WI38 (cell line): ENCODE measurements at regions not wholly inside any gene's neighbourhood (a gene's known extent, or its start where the extent isn't known, plus 50 kb on each side); places are given as distances from the start of the nearest gene placed in this dataset.

Experiments used
- H3K4me3 ChIP-seq: 2 replicates; pipeline ENCODE4 v1.5.1; 2011; ENCODE audit warnings: low read depth, mild to moderate bottlenecking, control low read depth, low read length
- TF ChIP-seq, protein P1 (sequence below): IDR thresholded peaks from 2 replicates; pipeline ENCODE4 v1.5.1; 2012; ENCODE audit warnings: low read depth, mild to moderate bottlenecking, control low read depth, low read length

DNA sequence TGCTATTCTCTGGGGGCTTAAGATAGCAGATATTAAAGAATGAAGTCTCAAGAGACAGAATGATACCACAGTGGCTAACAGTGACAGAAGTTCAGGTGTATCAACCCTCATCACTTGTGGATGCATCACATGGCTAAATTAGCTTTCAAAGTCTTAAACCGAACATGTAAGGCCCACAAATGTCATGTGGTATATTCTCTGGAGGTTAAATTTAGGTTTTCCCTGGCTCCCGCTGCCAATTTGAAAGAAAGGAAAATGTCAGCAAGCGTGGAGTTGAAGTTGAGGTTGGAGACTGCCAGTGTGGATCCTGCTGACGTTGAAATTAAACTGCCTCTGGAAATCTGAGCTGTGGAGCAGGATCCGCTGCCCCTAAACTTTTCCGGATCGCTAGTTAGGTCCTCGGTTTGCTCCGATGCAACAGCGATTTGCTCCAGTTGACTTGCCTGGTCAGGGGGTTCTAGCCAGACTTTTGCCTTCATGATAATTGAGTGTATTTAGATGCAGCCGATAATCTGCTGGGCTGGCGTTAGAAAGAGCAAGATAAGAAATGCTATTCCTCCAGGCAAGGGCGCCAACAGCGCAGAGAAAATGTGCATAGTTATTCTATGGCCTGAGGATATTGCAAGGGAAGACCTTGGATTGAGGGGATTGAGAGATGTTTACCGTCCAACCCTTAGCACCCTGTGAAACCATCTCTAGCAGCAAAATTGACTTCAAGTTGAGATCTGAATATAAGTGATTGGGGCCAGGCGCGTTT is 443.9 kb downstream of the TMEM114 start:
- no peak overlapping the region for H3K4me3 ChIP-seq
- TF ChIP-seq, protein P1, sequence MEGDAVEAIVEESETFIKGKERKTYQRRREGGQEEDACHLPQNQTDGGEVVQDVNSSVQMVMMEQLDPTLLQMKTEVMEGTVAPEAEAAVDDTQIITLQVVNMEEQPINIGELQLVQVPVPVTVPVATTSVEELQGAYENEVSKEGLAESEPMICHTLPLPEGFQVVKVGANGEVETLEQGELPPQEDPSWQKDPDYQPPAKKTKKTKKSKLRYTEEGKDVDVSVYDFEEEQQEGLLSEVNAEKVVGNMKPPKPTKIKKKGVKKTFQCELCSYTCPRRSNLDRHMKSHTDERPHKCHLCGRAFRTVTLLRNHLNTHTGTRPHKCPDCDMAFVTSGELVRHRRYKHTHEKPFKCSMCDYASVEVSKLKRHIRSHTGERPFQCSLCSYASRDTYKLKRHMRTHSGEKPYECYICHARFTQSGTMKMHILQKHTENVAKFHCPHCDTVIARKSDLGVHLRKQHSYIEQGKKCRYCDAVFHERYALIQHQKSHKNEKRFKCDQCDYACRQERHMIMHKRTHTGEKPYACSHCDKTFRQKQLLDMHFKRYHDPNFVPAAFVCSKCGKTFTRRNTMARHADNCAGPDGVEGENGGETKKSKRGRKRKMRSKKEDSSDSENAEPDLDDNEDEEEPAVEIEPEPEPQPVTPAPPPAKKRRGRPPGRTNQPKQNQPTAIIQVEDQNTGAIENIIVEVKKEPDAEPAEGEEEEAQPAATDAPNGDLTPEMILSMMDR, result no peak

DNA sequence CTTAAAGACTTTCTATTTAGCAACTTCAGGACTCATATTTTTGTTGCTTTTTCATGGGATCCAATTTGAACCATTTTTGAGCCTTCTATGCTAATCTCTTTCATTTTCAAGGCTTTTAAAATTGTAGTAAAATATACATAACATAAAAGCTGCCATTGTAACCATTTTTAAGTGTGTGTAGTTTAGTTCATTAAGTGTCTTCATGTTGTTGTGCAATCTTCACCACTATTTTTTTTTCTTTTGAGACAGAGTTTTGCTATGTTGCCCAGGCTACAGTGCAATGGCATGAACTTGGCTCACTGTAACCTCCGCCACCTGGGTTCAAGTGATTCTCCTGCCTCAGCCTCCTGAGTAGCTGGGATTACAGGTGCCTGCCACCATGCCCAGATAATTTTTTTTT is 451.6 kb downstream of the TMEM114 start:
- TF ChIP-seq, protein P1, result no peak

GRCh38 chr16:8137606-8138005 is 452.7 kb downstream of the TMEM114 start:
- H3K4me3 ChIP-seq, result no peak overlapping the region
- TF ChIP-seq, protein P1, result no peak

More for the DNA sequence above, 451.6 kb downstream of the TMEM114 start:
- H3K4me3 ChIP-seq, result no peak overlapping the region

DNA sequence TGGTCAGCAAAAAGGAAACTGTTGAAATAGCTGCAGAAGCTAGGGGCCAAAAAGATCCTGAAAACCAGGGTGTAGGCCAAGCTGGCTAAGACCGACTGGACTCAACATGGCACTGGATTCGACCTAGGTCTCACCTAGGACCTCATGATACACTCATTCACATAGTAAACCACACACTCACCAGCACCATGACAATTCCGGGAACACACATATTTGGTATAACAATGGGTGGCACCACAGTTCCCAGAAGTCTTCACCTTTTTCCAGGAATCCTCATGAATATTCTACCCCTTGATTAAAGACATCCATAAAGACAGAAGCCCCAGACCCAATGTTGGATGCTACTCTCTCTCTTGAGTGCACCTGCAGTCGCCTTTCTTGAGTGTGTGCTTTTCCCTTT is 460.1 kb downstream of the TMEM114 start:
- no peak overlapping the region for H3K4me3 ChIP-seq
- TF ChIP-seq, protein P1, result no peak

- no peak overlapping the region for H3K4me3 ChIP-seq
- TF ChIP-seq, protein P1, result no peak
These were observed 463.2 kb downstream of the TMEM114 start for GRCh38 chr16:8127070-8127469.

DNA sequence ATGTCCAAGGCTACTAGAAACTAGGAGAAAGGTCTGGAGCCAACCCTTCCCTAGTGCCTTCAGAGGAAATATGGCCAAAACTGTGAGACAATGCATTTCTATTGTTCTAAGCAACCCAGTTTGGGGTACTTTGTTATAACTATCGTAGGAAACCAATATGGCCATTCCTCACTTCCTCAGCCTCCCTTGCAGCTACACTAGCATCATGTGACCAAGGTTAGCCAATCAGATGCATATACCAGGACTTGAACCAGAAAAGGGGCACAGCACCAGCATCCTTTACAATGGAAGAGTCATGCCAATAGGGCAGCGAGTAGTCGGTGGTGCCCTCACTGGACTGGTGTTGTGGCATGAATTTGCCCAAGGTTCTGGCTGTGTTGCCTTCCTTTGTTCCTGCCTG is 464.0 kb downstream of the TMEM114 start:
- TF ChIP-seq, protein P1, result no peak
- no peak overlapping the region for H3K4me3 ChIP-seq

DNA sequence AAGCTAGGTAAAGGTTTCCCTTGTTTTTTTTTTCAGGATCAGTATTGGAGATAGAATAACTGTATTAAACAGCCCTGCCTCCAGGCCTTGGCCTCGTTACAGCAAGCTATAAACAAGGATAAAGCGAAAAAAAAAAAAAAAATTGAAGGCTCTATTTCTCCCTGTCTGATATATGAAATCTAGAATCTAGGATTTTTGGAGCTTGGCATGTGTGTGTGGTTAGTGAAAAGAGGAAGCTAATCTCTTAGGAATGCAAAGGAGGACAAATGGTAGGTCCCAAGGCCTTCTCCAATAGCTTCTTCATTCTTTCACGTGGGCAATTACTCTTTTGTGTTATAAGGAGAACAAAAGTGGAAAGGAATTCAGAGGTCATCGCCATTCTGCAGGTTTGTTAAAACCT is 470.3 kb downstream of the TMEM114 start:
- TF ChIP-seq, protein P1, result no peak
- H3K4me3 ChIP-seq, result no peak overlapping the region
